Heart left ventricle (tissue), 16 donors: ENCODE measurements at regions not wholly inside any gene's neighbourhood (a gene's known extent, or its start where the extent isn't known, plus 50 kb on each side); places are given as distances from the start of the nearest gene placed in this dataset.
A peak's percentile ranks its signal among the peaks of the same experiment; 100 is the strongest.

Source experiments
- ATAC-seq, 4 donors: fragments of 200-7000 bp; cut with Tn5 transposase; one replicate each; pipeline ENCODE4 v1.9.1; 2020 to 2022; ENCODE audit warnings: moderate library complexity in 4 of 4, mild to moderate bottlenecking in 3 of 4, moderate number of reproducible peaks in 1 of 4
- DNase-seq, 5 donors: peaks; one replicate each; pipeline ENCODE4 v3.0.0-alpha.2; 2020
- H3K27ac ChIP-seq, 12 donors: fragments of 200-600 bp; sonication (generic) in 4 of 12; one replicate each; pipeline versions ENCODE4 v1.5.0 to v1.8.0; 2016 to 2022; ENCODE audit warnings: mild to moderate bottlenecking in 2 of 12
- H3K27me3 ChIP-seq, 9 donors: fragments of 200-600 bp; sonication (generic) in 2 of 9; one replicate each; pipeline versions ENCODE4 v1.5.1 to v1.8.0; 2016 to 2022; ENCODE audit warnings: mild to moderate bottlenecking in 3 of 9
- H3K36me3 ChIP-seq, 9 donors: fragments of 200-600 bp; sonication (generic) in 2 of 9; one replicate each; pipeline versions ENCODE4 v1.5.0 to v1.8.0; 2018 to 2022; ENCODE audit warnings: mild to moderate bottlenecking in 2 of 9
- H3K4me1 ChIP-seq, 12 donors: fragments of 200-600 bp; sonication (generic) in 4 of 12; one replicate each; pipeline versions ENCODE4 v1.5.0 to v1.8.0; 2016 to 2022; ENCODE audit warnings: mild to moderate bottlenecking in 3 of 12
- H3K4me3 ChIP-seq, 12 donors: fragments of 200-600 bp; sonication (generic) in 4 of 12; one replicate each; pipeline versions ENCODE4 v1.5.0 to v1.8.0; 2017 to 2022; ENCODE audit warnings: mild to moderate bottlenecking in 9 of 12, moderate library complexity in 4 of 12
- H3K9me3 ChIP-seq, 12 donors: fragments of 200-600 bp; sonication (generic) in 4 of 12; one replicate each; pipeline versions ENCODE4 v1.5.0 to v1.8.0; 2016 to 2022; ENCODE audit warnings: mild to moderate bottlenecking in 1 of 12
- CTCF ChIP-seq, 12 donors: fragments of 200-600 bp; sonication (generic) in 4 of 12; IDR thresholded peaks; one replicate each; pipeline versions ENCODE4 v1.5.0 to v1.8.0; 2018 to 2022; ENCODE audit warnings: antibody characterized with exemption in 12 of 12, mild to moderate bottlenecking in 5 of 12
- POLR2A ChIP-seq, 2 donors: fragments of 450-650 bp; IDR thresholded peaks; one replicate each; pipeline ENCODE4 v1.6.1; 2017; ENCODE audit warnings: antibody characterized with exemption in 2 of 2, mild to moderate bottlenecking in 2 of 2, moderate library complexity in 2 of 2
- whole genome bisulfite sequencing, 4 donors: extraction: QIAGEN DNeasy Blood & Tissue Kit in 2 of 4; methylation state at CpG; one replicate each; pipeline versions ENCODE4 v1.1.5 to v1.1.7; 2013 to 2018; 5-methylcytosine and 5-hydroxymethylcytosine counted together
- intact Hi-C, 10 donors: fragments of 100-400 bp; cut with DNase I; formaldehyde crosslinking; loops; one replicate each; pipeline versions ENCODE4 v1.11.1 to v1.14.2; 2022
- donor health status: ischemic (EF 13 %, LVEDD 7.1; RV severe dilation, severe dysfunction).
- donor health status: healthy with polysubstance abuse.
- donor health status: DM: no; HTN: yes; CAD: no.
- donor health status: DM: no; HTN: no; CAD: no.
- donor health status: ischemic (EF 25% LVEDD 6.9; RV normal size, moderate dysfunction).
- donor health status: ischemic (EF 25% LVEDD 5.7; RV mildly dilated, moderate dysfunction).
- donor health status: healthy.
- donor health status: DM: yes; HTN: yes; CAD: no.
- donor health status: ischemic (EF 35%, LVEDD 5.7; RV mildly dilated, moderate dysfunction).
- donor health status: nonischemic (EF 11% LVEDD 7.7; RV severe dilation, severe dysfunction).
- donor health status: DM: yes; HTN: yes; CAD: no.
- donor health status: PGD.
- donor health status: ischemic (EF 29% LVEDD 5.4; RV normal size, mild dysfunction).
- donor health status: nonischemic (EF 23%, LVEDD 6.1; RV moderate dilation, normal function).

- 49 to 76% (median 58%) methylated on average over 3 of the region's 3 CpGs for WGBS, 4 donors
- no peaks in the 10 kb centered on the region for H3K36me3 ChIP-seq
- ATAC-seq, result peak; percentile 73 to 91 (median 86)
Measured at GRCh38 chr13:26819046-26819445, 58.5 kb upstream of the GPR12 start.

GRCh38 chr13:26816881-26817280 lies 56.3 kb upstream of the GPR12 start:
- DNase-seq (no peak), ATAC-seq (peak in 1 of 4 donors; percentile 10)
- TF ChIP-seq POLR2A (IDR thresholded peaks at IDR 0.05) (no peak), CTCF (IDR thresholded peaks at IDR 0.05) (no peak)
- 66 to 73% (median 70%) methylated on average over 8 of the region's 8 CpGs for WGBS, 4 donors
- Histone ChIP-seq H3K36me3 (no peaks in the 10 kb centered on the region), H3K27ac (no peak overlapping the region), H3K9me3 (no peaks in the 10 kb centered on the region), H3K4me1 (peaks cover 0 to 4% (median 0%) of the 10 kb centered on the region in 12 donors), H3K4me3 (no peak overlapping the region), H3K27me3 (no peaks in the 10 kb centered on the region)
- intact Hi-C loops, result no loop called here

More at GRCh38 chr13:26819046-26819445, 58.5 kb upstream of the GPR12 start:
- no peak for TF ChIP-seq CTCF (IDR thresholded peaks at IDR 0.05)
- TF ChIP-seq POLR2A (IDR thresholded peaks at IDR 0.05), result no peak
- DNase-seq, result peak in 1 of 5 donors; percentile 37
- intact Hi-C loops, result no loop called here
- Histone ChIP-seq H3K4me1 (peaks cover 0 to 4% (median 0%) of the 10 kb centered on the region in 12 donors), H3K9me3 (no peaks in the 10 kb centered on the region), H3K27ac (peak overlapping the region in 2 of 12 donors; percentile 9 to 15), H3K27me3 (no peaks in the 10 kb centered on the region), H3K4me3 (no peak overlapping the region)

- Histone ChIP-seq H3K36me3 (no peaks in the 10 kb centered on the region), H3K4me3 (no peak overlapping the region), H3K27me3 (no peaks in the 10 kb centered on the region), H3K27ac (no peak overlapping the region), H3K4me1 (peaks cover 0 to 3% (median 0%) of the 10 kb centered on the region in 12 donors), H3K9me3 (no peaks in the 10 kb centered on the region)
- 78 to 89% (median 82%) methylated on average over 6 of the region's 6 CpGs for WGBS, 4 donors
- intact Hi-C loops, result no loop called here
- no peak for ATAC-seq
- DNase-seq, result no peak
- TF ChIP-seq CTCF (IDR thresholded peaks at IDR 0.05) (no peak), POLR2A (IDR thresholded peaks at IDR 0.05) (no peak)
Measured at GRCh38 chr13:26813980-26814348, 53.4 kb upstream of the GPR12 start.

GRCh38 chr13:26813321-26813979 lies 52.9 kb upstream of the GPR12 start:
- TF ChIP-seq CTCF (IDR thresholded peaks at IDR 0.05), result no peak
- TF ChIP-seq POLR2A (IDR thresholded peaks at IDR 0.05), result no peak
- no peak overlapping the region for H3K4me3 ChIP-seq
- intact Hi-C loops, result no loop called here
- H3K27ac ChIP-seq, result no peak overlapping the region
- WGBS, 4 donors, result 69 to 77% (median 71%) methylated on average over 10 of the region's 10 CpGs
- no peaks in the 10 kb centered on the region for H3K36me3 ChIP-seq
- no peak for DNase-seq
- ATAC-seq, result no peak
- no peaks in the 10 kb centered on the region for H3K9me3 ChIP-seq
- H3K4me1 ChIP-seq, result no peaks in the 10 kb centered on the region
- H3K27me3 ChIP-seq, result no peaks in the 10 kb centered on the region
